TTC549 (cell line): ENCODE measurements at regions not wholly inside any gene's neighbourhood (a gene's known extent, or its start where the extent isn't known, plus 50 kb on each side); places are given as distances from the start of the nearest gene placed in this dataset.
"Not testable (repeated sequence)": the region's sequence is repeated elsewhere in the genome, so short reads cannot be mapped to it uniquely, and the experiment has no call there.

ENCODE experiments used
- FAIRE-seq: peaks from 2 replicates; lab custom pipeline; 2012; peaks lifted over from hg19 to GRCh38; lab: Jason Lieb, UNC

GRCh38 chr11:97888641-97889040 lies 1132.1 kb upstream of the CNTN5 start:
- no peak for FAIRE-seq

GRCh38 chr11:97890466-97890865 lies 1130.3 kb upstream of the CNTN5 start:
- FAIRE-seq: no peak

GRCh38 chr11:97893612-97894011 lies 1127.1 kb upstream of the CNTN5 start:
- no peak for FAIRE-seq

- FAIRE-seq: no peak
These were observed 1125.8 kb upstream of the CNTN5 start for GRCh38 chr11:97894978-97895377.

DNA sequence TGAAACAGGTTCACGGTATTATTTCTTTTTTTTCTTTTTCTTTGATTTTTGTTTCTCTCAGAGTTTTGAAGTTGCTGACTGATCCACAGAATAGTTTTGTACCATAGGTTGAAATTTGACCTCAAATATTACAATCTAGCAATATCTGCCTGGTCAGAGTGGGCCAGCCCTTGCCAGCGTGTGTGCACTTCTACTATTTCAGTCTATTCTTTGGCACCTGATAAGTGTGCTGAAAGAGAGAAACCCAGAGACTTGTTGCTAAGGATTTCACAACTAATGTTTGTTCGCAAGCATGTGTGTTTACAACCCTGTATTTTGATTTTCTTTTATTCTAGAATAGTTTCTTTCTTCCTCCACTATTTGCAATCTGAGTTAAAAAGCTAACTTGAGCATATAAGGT lies 1125.2 kb upstream of the CNTN5 start:
- no peak for FAIRE-seq

DNA sequence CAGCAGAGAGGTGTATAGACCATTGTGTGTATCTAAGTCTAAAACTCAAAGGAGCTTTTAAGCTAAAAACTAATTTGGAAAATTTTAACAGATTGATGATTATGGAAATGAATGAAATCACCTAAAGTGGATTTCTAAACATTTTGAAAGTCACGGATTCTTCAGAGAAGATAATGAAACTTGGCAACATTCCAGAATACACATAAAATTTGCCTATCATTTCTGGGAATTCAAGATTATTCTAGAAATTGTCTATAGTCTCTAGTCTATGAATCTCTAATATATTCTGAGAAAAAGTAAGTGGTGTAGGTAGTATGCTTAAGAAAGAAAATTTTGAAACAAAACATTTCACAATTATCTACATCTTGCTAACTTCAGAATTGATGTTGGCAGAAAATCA lies 1117.9 kb upstream of the CNTN5 start:
- FAIRE-seq: no peak

DNA sequence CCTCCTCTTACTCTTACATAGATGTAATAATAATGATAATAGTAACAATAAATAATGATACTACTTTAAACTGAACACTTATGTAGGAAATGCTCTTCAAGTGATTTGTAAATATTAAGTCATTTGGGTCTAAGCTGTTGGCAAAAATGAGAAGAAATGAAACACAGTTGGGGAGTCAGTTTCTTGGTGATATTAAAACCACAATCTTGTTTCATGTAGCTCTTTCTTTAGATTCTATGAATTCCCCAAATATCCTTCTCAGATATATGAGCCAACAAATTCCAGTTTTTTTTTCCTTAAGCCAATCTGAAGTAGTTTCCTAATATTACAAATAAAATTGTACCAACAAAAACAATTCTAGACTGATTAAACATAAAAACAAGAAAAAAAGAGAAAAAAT lies 1115.6 kb upstream of the CNTN5 start:
- no peak for FAIRE-seq

- no peak for FAIRE-seq
These were observed 1115.1 kb upstream of the CNTN5 start for GRCh38 chr11:97905671-97906070.

DNA sequence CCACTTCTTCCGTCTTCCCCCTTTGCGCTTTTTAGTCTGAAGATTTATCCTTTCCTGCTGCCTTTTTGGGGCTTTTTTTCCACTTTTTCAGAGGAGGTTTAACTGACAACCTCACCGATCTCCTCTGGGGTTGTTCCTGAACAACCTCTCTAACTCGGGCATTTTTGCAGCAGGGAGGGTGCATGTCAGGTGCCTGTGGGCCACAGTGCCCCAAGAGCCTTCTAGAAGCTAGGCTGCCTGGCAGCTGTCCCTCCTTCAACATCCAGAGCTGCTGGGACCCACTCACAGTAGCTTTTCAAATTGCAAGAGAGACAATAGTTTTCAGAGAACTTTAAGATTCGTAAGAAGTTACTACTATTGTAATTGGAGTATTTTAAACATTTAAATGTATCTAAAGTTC lies 1112.4 kb upstream of the CNTN5 start:
- no peak for FAIRE-seq

DNA sequence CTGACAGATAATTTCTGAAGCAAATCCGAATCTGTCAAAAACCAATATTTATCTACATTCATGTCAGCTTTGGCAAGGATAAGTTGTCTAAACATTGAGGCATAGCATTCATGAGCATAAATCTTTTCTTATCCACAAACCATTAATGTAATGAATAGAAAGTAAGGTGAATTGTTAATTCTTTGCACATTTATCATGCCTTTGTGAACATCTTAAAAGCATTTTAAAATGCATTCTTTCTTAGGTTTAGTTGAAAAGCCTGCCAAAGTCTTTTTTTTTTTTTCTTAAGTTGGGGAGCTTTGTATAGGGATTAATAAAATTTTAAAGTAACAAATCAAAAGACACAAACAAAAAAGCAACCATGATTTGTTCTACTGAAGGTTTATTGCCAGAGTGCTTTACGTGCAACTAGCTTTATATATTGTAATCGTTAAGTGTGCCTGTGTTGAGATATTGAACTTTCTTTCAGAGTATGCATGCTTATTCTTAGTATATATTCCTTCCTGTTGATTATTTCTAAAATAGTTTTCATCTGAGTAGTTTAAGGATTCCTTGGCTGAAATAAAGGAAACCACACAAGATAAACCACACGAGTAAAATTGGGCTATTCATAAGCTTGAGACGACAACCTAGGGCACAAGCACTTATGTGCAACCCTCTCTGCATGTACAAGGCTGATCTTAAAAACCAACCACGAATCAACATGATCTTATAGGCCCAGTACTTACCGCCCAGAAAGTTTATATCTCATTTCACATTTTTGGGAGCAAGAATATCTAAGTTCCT lies 1110.9 kb upstream of the CNTN5 start:
- no peak for FAIRE-seq

DNA sequence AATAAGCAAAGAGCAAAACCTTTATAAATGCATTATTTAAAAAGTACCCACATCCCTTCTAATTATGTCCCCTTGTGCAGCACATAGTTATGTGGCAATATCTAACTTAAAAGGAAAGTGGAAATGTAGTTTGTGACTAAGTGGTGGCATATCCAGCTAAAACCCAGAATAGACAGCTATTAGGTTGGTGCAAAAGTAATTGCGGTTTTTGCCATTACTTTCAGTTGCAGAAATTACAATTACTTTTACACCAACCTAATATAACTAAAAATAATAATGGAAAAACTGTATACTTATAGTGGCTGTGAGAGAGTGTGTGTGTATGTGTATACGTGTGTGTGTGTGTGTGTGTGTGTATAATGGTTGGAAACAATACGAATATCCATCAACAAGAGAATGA lies 1108.1 kb upstream of the CNTN5 start:
- FAIRE-seq: no peak

- not testable (repeated sequence) for FAIRE-seq
These were observed 1097.8 kb upstream of the CNTN5 start for GRCh38 chr11:97922933-97923332.

DNA sequence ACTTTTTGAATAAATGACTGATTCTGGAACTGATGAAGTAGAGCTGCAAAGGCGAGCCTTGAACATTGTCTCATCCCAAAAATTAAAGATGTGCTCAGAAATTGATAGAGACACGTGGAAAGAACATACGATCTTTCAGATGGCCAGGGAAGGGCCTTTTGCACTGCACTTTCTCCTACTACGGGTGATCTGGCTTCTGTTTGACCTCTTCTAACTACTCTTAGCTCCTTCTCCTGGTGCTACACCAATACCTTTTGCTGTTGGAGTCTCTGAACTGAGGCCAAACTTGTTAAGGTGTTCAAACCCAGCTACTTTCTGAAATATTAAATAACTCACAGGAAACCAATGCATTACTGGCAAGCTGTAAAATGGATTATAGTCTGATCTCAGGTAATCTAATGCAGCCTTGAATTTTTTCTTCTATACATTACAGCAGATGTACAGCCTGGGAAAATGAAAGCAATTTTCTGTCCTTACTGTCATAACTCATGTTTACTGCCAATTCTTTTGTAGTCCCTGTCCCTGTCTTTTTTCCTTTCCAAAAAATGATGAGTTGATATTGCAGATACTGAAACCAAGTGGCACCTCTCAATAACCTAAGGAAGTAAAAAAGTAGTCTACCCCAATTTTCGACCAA lies 1086.1 kb upstream of the CNTN5 start:
- no peak for FAIRE-seq

DNA sequence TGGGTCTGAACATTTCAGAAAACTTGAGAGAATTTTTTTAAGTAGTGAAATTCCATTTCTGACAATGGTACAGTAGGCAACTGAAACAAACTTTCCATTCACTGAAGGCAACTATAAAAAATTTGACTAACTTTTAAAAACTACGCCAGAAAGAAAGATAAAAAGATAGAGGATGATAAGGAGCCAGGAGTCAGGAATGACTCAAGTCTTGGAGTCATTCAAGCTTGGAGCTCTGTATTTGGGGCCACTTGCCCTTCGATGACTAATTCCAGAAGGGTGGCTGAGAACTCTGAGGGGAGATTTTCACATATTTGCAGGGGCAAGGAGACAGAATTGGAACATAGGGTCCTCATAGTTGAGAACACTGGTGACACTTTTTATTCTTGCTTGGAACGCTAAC lies 1083.2 kb upstream of the CNTN5 start:
- no peak for FAIRE-seq

DNA sequence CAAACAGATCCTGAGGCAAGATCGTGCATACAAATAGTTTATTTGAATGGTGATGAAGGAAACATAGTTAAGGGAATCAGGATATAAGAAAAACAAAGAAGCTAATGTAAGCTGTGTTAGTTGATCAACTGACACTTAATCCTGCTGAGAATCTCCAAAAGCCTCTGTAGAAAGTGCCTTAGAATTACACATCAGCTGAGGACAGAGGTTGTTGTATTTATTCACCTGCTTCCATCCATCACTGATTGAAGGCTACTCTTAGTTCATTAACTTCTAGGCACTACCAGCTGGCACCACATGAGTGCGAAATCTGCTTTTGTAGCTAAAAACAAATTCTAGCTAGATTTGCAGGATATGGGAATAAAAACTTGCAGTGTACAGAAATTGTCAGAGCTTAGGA lies 1082.0 kb upstream of the CNTN5 start:
- no peak for FAIRE-seq

DNA sequence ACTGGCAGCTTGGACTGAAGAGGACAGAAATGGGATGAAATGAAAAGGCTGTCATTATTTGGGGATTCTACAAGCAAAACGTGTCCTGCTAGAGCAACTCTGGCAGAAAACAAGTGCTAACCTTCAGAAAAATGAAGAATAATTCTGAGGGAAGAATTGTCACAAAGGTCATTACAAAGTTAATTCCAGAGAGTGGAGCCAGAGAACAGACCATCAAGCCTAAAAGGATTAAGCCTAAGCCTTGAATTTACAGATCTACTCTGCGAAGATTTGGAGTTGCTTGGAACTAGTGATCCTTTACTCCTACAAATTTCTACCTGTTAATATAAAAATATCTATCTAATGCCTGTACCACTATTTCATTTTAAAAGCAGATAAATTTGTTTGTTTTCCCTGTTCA lies 1077.3 kb upstream of the CNTN5 start:
- FAIRE-seq: no peak

GRCh38 chr11:97948793-97949192 lies 1072.0 kb upstream of the CNTN5 start:
- FAIRE-seq: no peak

DNA sequence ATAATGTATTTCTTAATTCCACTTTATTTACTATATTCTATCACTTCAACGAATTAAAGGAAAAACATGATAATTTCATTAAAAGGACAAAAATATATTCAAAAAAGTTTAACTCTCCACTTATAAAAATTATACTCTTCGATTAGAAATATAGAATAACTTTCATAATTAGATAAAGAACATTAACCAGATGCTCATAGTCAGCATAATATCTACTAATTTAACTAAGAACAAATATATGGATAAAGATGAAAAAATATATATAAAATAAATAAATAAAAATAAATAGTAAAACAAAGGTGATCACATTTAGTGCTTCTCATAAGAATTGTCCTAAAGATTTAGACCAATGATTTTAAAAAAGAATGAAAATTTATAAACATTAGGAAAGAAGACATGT lies 1065.2 kb upstream of the CNTN5 start:
- FAIRE-seq: peak; percentile 7

DNA sequence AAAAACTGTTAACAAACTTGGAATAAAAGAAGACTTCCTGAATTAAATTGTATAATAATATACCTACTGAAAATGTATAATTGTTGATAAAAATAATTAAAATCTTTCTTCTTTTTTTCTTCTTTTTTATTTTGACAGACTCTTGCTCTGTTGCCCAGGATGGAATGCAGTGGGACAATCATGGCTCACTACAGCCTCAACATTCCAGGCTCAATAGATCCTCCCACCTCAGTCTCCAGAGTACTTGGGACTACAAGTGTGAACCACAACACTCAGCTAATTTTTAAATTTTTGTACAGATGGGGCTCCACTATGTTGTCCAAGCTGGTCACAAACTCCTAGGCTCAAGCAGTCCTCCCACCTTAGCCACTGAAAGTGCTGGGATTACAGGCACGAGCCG lies 1063.8 kb upstream of the CNTN5 start:
- no peak for FAIRE-seq

GRCh38 chr11:97961431-97961830 lies 1059.3 kb upstream of the CNTN5 start:
- no peak for FAIRE-seq

DNA sequence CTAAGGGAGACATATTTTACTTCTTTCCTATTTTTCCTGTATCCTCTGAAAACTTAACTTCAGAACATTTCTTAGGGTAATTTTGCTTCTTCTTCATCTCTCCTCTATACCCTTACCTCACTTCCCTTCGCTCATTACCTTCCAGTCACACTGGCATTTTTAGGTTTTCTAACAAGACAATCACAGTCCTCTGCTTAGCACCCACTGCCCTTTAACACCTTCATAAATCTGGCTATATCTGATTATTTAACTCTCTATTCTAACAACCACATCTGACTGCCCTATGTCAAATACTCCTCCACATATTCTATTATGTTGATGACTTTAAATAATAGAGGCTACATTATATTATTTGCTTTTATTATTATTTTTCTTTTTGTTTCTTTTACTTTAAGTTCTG lies 1058.0 kb upstream of the CNTN5 start:
- no peak for FAIRE-seq

- FAIRE-seq: no peak
These were observed 1057.0 kb upstream of the CNTN5 start for GRCh38 chr11:97963528-97964331.

DNA sequence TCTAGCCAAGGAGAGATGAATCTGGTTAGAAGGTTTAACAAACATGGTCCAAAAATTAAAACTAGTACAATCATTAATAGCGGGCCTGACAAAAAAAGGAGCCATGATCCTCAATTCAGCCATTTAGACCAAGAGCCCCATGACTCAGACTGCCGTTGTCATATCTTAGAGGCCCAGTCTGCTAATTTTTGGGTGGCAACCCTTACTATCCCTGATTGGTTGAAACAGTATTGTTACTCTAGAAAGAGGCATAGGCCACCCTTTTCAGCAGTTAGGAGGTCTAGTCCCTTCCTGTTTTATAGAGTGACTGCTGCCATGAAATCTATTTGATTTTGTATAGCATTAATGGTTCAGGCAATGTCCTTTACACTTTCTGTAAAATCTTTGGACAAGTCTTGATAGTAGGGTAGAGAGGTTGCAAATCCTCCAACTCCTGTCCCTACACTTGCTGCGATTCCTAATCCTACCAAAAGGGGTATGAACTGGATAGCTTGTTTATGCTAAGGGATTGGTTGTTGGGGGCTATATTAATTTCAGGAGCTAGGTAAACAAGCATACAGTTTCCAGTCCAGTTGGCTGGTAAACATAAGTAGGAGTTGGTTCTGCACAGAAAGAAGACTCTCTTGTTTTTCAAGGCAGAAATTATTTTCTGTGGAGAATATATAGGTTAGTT lies 1056.3 kb upstream of the CNTN5 start:
- FAIRE-seq: no peak
